ENCODE measurements at regions not wholly inside any gene's neighbourhood (a gene's known extent, or its start where the extent isn't known, plus 50 kb on each side); places are given as distances from the start of the nearest gene placed in this dataset.

DNA sequence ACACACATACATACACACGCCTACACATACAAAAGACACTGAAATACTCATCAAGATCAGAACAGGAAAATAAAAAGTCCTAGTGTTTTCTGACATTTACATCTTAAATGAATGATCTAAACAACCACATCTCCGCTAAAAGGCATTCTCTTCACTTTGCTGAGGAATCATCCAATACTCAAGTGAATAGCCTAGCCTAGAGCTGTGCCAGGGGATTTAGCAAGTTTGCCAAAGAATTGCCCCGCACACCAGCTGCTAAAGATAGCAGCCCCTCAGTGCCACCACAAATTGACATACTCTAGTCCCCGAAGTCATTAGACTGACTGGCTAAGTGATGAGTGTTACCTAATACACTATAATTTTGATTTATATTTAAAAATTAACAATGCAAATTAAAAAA is 246.8 kb upstream of the POU3F2 start:
- H3K27ac Mint-ChIP-seq (ENCODE audit: unreplicated experiment): no peak overlapping the region
- H3K4me1 Mint-ChIP-seq (ENCODE audit: low read depth, unreplicated experiment): no peaks in the 10 kb centered on the region
- intact Hi-C loops (cut with micrococcal nuclease; ENCODE audit: unreplicated experiment): no loop called here
- H3K4me3 Mint-ChIP-seq (ENCODE audit: low read depth, unreplicated experiment): no peak overlapping the region
- CTCF ChIA-PET: no interaction called here
- H3K27me3 Mint-ChIP-seq (ENCODE audit: unreplicated experiment): peaks cover 40% of the 10 kb centered on the region
- H3K9me3 Mint-ChIP-seq (ENCODE audit: low read depth, unreplicated experiment): no peaks in the 10 kb centered on the region
- DNase-seq: no peak
- no TSS peak for BruUV-seq (replicated peaks)
- H3K36me3 Mint-ChIP-seq (ENCODE audit: insufficient read depth, unreplicated experiment): no peaks in the 10 kb centered on the region
- TF ChIP-seq, protein P1, sequence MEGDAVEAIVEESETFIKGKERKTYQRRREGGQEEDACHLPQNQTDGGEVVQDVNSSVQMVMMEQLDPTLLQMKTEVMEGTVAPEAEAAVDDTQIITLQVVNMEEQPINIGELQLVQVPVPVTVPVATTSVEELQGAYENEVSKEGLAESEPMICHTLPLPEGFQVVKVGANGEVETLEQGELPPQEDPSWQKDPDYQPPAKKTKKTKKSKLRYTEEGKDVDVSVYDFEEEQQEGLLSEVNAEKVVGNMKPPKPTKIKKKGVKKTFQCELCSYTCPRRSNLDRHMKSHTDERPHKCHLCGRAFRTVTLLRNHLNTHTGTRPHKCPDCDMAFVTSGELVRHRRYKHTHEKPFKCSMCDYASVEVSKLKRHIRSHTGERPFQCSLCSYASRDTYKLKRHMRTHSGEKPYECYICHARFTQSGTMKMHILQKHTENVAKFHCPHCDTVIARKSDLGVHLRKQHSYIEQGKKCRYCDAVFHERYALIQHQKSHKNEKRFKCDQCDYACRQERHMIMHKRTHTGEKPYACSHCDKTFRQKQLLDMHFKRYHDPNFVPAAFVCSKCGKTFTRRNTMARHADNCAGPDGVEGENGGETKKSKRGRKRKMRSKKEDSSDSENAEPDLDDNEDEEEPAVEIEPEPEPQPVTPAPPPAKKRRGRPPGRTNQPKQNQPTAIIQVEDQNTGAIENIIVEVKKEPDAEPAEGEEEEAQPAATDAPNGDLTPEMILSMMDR (IDR thresholded peaks at IDR 0.05; ENCODE audit: unreplicated experiment): no peak

DNA sequence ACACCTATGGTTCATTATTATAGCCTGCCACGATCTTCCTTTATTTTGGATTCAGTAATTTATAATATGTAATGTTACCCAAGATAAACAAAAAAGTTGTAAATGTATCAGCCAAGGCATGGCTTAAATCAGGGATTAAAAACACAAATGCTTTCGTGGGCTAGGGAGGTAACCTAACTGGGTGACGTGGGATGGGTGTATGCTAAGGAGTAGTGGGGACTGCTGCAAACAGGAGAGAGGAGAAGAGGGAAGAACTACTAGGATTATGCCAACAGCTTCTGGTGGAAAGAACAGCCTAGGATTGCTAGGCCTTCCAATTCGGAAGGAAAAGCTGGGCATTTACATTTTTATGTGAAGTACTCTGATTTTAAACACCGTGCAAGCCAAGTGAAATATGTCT is 244.8 kb upstream of the POU3F2 start:
- TF ChIP-seq, protein P1 (IDR thresholded peaks at IDR 0.05; ENCODE audit: unreplicated experiment): no peak
- Mint-ChIP-seq H3K4me1 (ENCODE audit: low read depth, unreplicated experiment) (peaks cover 11% of the 10 kb centered on the region), H3K36me3 (ENCODE audit: insufficient read depth, unreplicated experiment) (no peaks in the 10 kb centered on the region), H3K27me3 (ENCODE audit: unreplicated experiment) (peaks cover 40% of the 10 kb centered on the region), H3K27ac (ENCODE audit: unreplicated experiment) (no peak overlapping the region), H3K4me3 (ENCODE audit: low read depth, unreplicated experiment) (no peak overlapping the region), H3K9me3 (ENCODE audit: low read depth, unreplicated experiment) (no peaks in the 10 kb centered on the region)
- intact Hi-C loops (cut with micrococcal nuclease; ENCODE audit: unreplicated experiment): no loop called here
- no TSS peak for BruUV-seq (replicated peaks)
- CTCF ChIA-PET: no interaction called here
- no peak for DNase-seq

DNA sequence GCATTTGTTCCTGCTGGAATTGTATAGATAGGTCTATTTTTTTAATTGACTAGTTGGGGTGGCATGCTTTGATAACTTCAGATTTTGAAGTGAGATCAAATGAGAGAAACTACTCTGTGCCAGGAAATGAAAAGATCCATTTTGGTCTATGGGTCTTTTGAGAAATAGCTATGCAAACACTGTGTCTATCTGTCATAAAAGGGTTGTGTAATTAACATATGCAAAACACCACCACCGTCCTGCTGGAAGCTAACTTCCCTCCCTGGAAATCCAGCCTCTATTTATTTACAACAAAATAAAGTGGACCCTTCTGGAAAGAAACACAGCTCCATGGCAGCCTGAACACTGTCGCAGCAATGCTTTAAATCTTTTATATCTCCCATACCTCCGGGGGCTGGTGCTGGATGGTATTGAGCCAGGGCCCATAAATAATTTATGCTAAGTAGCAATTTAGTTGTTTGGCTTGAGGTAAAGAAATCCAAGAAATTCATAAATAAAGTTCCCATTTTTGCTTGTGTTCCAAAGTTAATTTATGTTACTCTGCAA is 244.2 kb upstream of the POU3F2 start:
- TF ChIP-seq, protein P1 (IDR thresholded peaks at IDR 0.05; ENCODE audit: unreplicated experiment): no peak
- CTCF ChIA-PET: no interaction called here
- intact Hi-C loops (cut with micrococcal nuclease; ENCODE audit: unreplicated experiment): no loop called here
- H3K27ac Mint-ChIP-seq (ENCODE audit: unreplicated experiment): no peak overlapping the region
- no peaks in the 10 kb centered on the region for H3K36me3 Mint-ChIP-seq (ENCODE audit: insufficient read depth, unreplicated experiment)
- H3K4me3 Mint-ChIP-seq (ENCODE audit: low read depth, unreplicated experiment): no peak overlapping the region
- no peaks in the 10 kb centered on the region for H3K9me3 Mint-ChIP-seq (ENCODE audit: low read depth, unreplicated experiment)
- no peak for DNase-seq
- BruUV-seq (replicated peaks): no TSS peak
- H3K4me1 Mint-ChIP-seq (ENCODE audit: low read depth, unreplicated experiment): peaks cover 12% of the 10 kb centered on the region
- H3K27me3 Mint-ChIP-seq (ENCODE audit: unreplicated experiment): peaks cover 40% of the 10 kb centered on the region

DNA sequence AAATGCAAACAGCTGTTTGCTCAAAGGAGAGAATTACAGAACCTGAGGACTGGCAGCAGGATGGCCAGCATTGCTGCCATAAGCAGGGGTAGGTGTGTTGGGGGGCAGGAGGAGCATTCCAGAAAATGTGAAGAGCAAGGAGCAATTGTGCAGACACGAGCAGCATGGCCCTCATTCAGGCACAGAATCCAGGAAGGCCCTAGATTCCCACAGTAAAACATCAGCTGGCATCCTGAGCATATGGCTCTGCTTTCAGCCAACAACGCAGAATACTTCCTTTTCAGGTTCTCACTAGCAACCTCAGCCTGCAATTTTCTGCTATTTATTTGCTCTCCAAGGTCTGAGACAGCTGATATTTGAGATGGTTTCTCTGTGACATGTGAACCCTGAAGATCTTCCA is 243.4 kb upstream of the POU3F2 start:
- TF ChIP-seq, protein P1 (IDR thresholded peaks at IDR 0.05; ENCODE audit: unreplicated experiment): no peak
- intact Hi-C loops (cut with micrococcal nuclease; ENCODE audit: unreplicated experiment): no loop called here
- H3K4me3 Mint-ChIP-seq (ENCODE audit: low read depth, unreplicated experiment): no peak overlapping the region
- CTCF ChIA-PET: no interaction called here
- peaks cover 36% of the 10 kb centered on the region for H3K27me3 Mint-ChIP-seq (ENCODE audit: unreplicated experiment)
- DNase-seq: no peak
- no peaks in the 10 kb centered on the region for H3K36me3 Mint-ChIP-seq (ENCODE audit: insufficient read depth, unreplicated experiment)
- no peaks in the 10 kb centered on the region for H3K9me3 Mint-ChIP-seq (ENCODE audit: low read depth, unreplicated experiment)
- H3K4me1 Mint-ChIP-seq (ENCODE audit: low read depth, unreplicated experiment): peaks cover 12% of the 10 kb centered on the region
- no TSS peak for BruUV-seq (replicated peaks)
- no peak overlapping the region for H3K27ac Mint-ChIP-seq (ENCODE audit: unreplicated experiment)

All from Calu3 (cell line).